SK-N-SH (cell line): ENCODE measurements at regions not wholly inside any gene's neighbourhood (a gene's known extent, or its start where the extent isn't known, plus 50 kb on each side); places are given as distances from the start of the nearest gene placed in this dataset.
A peak's percentile ranks its signal among the peaks of the same experiment; 100 is the strongest.

ENCODE experiments used
- CTCF ChIA-PET: fragments of 300-600, 350-600 bp; formaldehyde crosslinking; extraction: SDS; loops from one replicate; lab custom pipeline; 2021; lab: Yijun Ruan, JAX
- POLR2A ChIA-PET: fragments of 350-600 bp; sonication (Branson Sonifier 250); formaldehyde crosslinking; extraction: SDS; loops from one replicate; lab custom pipeline; 2020; ENCODE audit warnings: antibody characterized with exemption, inconsistent platforms; lab: Yijun Ruan, JAX
- DNase-seq: peaks from one replicate; pipeline ENCODE4 v3.0.0; 2012
- H2AFZ ChIP-seq: fragments of 200-600 bp; sonication (generic); 2 replicates; pipeline ENCODE4 v1.8.1; 2016; ENCODE audit warnings: antibody characterized with exemption, mild to moderate bottlenecking, low read depth
- H3F3A ChIP-seq: fragments of 200-600 bp; sonication (generic); replicated peaks from 2 replicates; pipeline ENCODE3; 2016; ENCODE audit warnings: antibody characterized with exemption, mild to moderate bottlenecking; ENCODE audit not compliant: insufficient read depth
- H3K27ac ChIP-seq, 2 experiments: fragments of 200-500 bp in 1 of 2; fragments of 200-600 bp in 1 of 2; sonication (Bioruptor generic) in 1 of 2; sonication (generic), shearing (Covaris generic) in 1 of 2; 2 replicates each; pipeline versions ENCODE4 v1.5.1 to v1.6.1; 2014 to 2016; ENCODE audit warnings: low read depth in 2 of 2, inconsistent platforms in 1 of 2, low read length in 1 of 2, mild to moderate bottlenecking in 1 of 2, mixed read lengths in 1 of 2
- H3K27me3 ChIP-seq: fragments of 200-600 bp; sonication (generic), shearing (Covaris generic); 2 replicates; pipeline ENCODE4 v1.6.1; 2016; ENCODE audit warnings: mixed run types; ENCODE audit not compliant: insufficient read depth
- H3K36me3 ChIP-seq, 2 experiments: fragments of 200-500 bp in 1 of 2; fragments of 200-600 bp in 1 of 2; sonication (Bioruptor generic) in 1 of 2; sonication (generic) in 1 of 2; replicated peaks in 1 of 2; 2 replicates each; pipeline versions ENCODE3 to v1.5.1; 2014 to 2016; ENCODE audit warnings: low read length in 1 of 2, mild to moderate bottlenecking in 1 of 2; ENCODE audit not compliant: insufficient read depth in 2 of 2, control insufficient read depth in 1 of 2
- H3K4me1 ChIP-seq, 2 experiments: fragments of 200-500 bp in 1 of 2; fragments of 200-600 bp in 1 of 2; sonication (Bioruptor generic) in 1 of 2; sonication (generic), shearing (Covaris generic) in 1 of 2; 2 replicates each; pipeline versions ENCODE4 v1.5.1 to v1.6.1; 2014 to 2016; ENCODE audit warnings: low read depth in 1 of 2, low read length in 1 of 2, mixed run types in 1 of 2; ENCODE audit not compliant: insufficient read depth in 2 of 2, control insufficient read depth in 1 of 2
- H3K4me2 ChIP-seq: fragments of 200-600 bp; sonication (generic), shearing (Covaris generic); 2 replicates; pipeline ENCODE4 v1.6.1; 2017; ENCODE audit warnings: mixed run types
- H3K4me3 ChIP-seq, 2 experiments: fragments of 200-500 bp in 1 of 2; fragments of 200-600 bp in 1 of 2; sonication (Bioruptor generic) in 1 of 2; sonication (generic), shearing (Covaris generic) in 1 of 2; 2 replicates each; pipeline versions ENCODE4 v1.5.1 to v1.8.1; 2014 to 2016; ENCODE audit warnings: low read depth in 2 of 2, inconsistent platforms in 1 of 2, low read length in 1 of 2, mild to moderate bottlenecking in 1 of 2, mixed read lengths in 1 of 2, moderate library complexity in 1 of 2
- H3K79me2 ChIP-seq: fragments of 200-600 bp; sonication (generic); 2 replicates; pipeline ENCODE4 v1.8.1; 2017; ENCODE audit warnings: mild to moderate bottlenecking; ENCODE audit not compliant: insufficient read depth
- H3K9ac ChIP-seq: fragments of 200-600 bp; sonication (generic); 2 replicates; pipeline ENCODE4 v1.6.1; 2017; ENCODE audit warnings: mixed run types
- H3K9me2 ChIP-seq: fragments of 200-600 bp; sonication (generic); 2 replicates; pipeline ENCODE4 v1.6.1; 2017; ENCODE audit warnings: mixed run types
- H3K9me3 ChIP-seq: fragments of 200-600 bp; sonication (generic); 2 replicates; pipeline ENCODE4 v1.6.1; 2017; ENCODE audit warnings: mixed run types, mild to moderate bottlenecking, moderate library complexity
- H4K20me1 ChIP-seq: fragments of 200-600 bp; sonication (generic); 2 replicates; pipeline ENCODE4 v1.6.1; 2017; ENCODE audit warnings: mild to moderate bottlenecking, mixed run types; ENCODE audit not compliant: insufficient read depth
- CHD2 ChIP-seq: fragments of 150-350 bp; IDR thresholded peaks from 2 replicates; pipeline ENCODE4 v1.6.1; 2018; ENCODE audit warnings: low read length; ENCODE audit not compliant: partially characterized antibody
- CTCF ChIP-seq: fragments of 200-600 bp; sonication (generic); IDR thresholded peaks from 2 replicates; pipeline ENCODE4 v1.6.1; 2017; ENCODE audit warnings: antibody characterized with exemption, mild to moderate bottlenecking, moderate library complexity
- ELF1 ChIP-seq: IDR thresholded peaks from 2 replicates; pipeline ENCODE4 v1.4.0; 2012
- EP300 ChIP-seq, 2 experiments: IDR thresholded peaks; 2 replicates each; pipeline versions ENCODE4 v1.4.0 to v1.6.1; 2012; ENCODE audit warnings: borderline replicate concordance in 1 of 2, low read depth in 1 of 2, low read length in 1 of 2
- EZH2phosphoT487 ChIP-seq: fragments of 200-600 bp; sonication (generic); IDR thresholded peaks from 2 replicates; pipeline ENCODE4 v1.6.1; 2017; ENCODE audit warnings: low read depth, mixed run types, mild to moderate bottlenecking, antibody characterized with exemption, moderate library complexity, borderline replicate concordance
- FOSL2 ChIP-seq: IDR thresholded peaks from 2 replicates; pipeline ENCODE4 v1.4.0; 2012; ENCODE audit warnings: low read depth, mild to moderate bottlenecking, moderate library complexity, borderline replicate concordance
- FOXJ3 ChIP-seq: sonication (generic); formaldehyde crosslinking; IDR thresholded peaks from 2 replicates; pipeline ENCODE4 v1.5.1; 2020; ENCODE audit warnings: mild to moderate bottlenecking, missing genetic modification reagents
- GATA2 ChIP-seq: sonication (generic); formaldehyde crosslinking; IDR thresholded peaks from 2 replicates; pipeline ENCODE4 v1.5.0; 2020; ENCODE audit warnings: mild to moderate bottlenecking, missing genetic modification reagents
- IRF3 ChIP-seq: fragments of 150-350 bp; IDR thresholded peaks from 2 replicates; pipeline ENCODE4 v1.6.1; 2016; ENCODE audit warnings: mild to moderate bottlenecking, low read depth, low read length
- JUND ChIP-seq: IDR thresholded peaks from 2 replicates; pipeline ENCODE4 v1.4.0; 2012
- MEF2A ChIP-seq: IDR thresholded peaks from 2 replicates; pipeline ENCODE4 v1.4.0; 2012; ENCODE audit warnings: low read depth, borderline replicate concordance
- MXI1 ChIP-seq: IDR thresholded peaks from 2 replicates; pipeline ENCODE4 v1.6.1; 2012; ENCODE audit warnings: mild to moderate bottlenecking, low read depth, low read length, improper control_type of control experiment
- NRF1 ChIP-seq: IDR thresholded peaks from 2 replicates; pipeline ENCODE4 v1.6.1; 2012; ENCODE audit warnings: low read depth, mild to moderate bottlenecking, low read length
- PBX3 ChIP-seq: IDR thresholded peaks from 2 replicates; pipeline ENCODE4; 2012
- POLR2AphosphoS5 ChIP-seq: IDR thresholded peaks from 2 replicates; pipeline ENCODE4 v1.6.1; 2012; ENCODE audit warnings: low read depth, low read length
- RAD21 ChIP-seq: IDR thresholded peaks from 2 replicates; pipeline ENCODE4 v1.6.1; 2012; ENCODE audit warnings: mild to moderate bottlenecking, low read length
- RCOR1 ChIP-seq: fragments of 150-350 bp; IDR thresholded peaks from 2 replicates; pipeline ENCODE4 v1.6.1; 2017; ENCODE audit warnings: antibody characterized with exemption, low read length
- RFX5 ChIP-seq: IDR thresholded peaks from 2 replicates; pipeline ENCODE4 v1.6.1; 2012; ENCODE audit warnings: mild to moderate bottlenecking, improper control_type of control experiment, low read length
- RXRA ChIP-seq: IDR thresholded peaks from 2 replicates; pipeline ENCODE4 v1.4.0; 2012; ENCODE audit warnings: low read depth, mild to moderate bottlenecking, borderline replicate concordance
- SMC3 ChIP-seq: IDR thresholded peaks from 2 replicates; pipeline ENCODE4 v1.6.1; 2012; ENCODE audit warnings: low read depth, low read length, improper control_type of control experiment
- TAF1 ChIP-seq: IDR thresholded peaks from 2 replicates; pipeline ENCODE4 v1.6.1; 2012; ENCODE audit warnings: low read depth, mild to moderate bottlenecking, low read length, moderate library complexity, borderline replicate concordance
- TCF12 ChIP-seq: IDR thresholded peaks from 2 replicates; pipeline ENCODE4 v1.4.0; 2012
- TEAD4 ChIP-seq: IDR thresholded peaks from 2 replicates; pipeline ENCODE4 v1.4.0; 2012; ENCODE audit warnings: mild to moderate bottlenecking, borderline replicate concordance; ENCODE audit not compliant: insufficient read depth
- USF1 ChIP-seq: IDR thresholded peaks from 2 replicates; pipeline ENCODE4 v1.4.0; 2012; ENCODE audit warnings: low read depth, borderline replicate concordance
- YY1 ChIP-seq: IDR thresholded peaks from 2 replicates; pipeline ENCODE4 v1.4.0; 2012; ENCODE audit warnings: low read depth, mild to moderate bottlenecking
- ZBTB33 ChIP-seq: IDR thresholded peaks from 2 replicates; pipeline ENCODE4 v1.4.0; 2012; ENCODE audit warnings: low read depth, borderline replicate concordance
- WGBS: methylation state at CpG from one replicate; pipeline ENCODE4 v1.1.6; 2017; ENCODE audit warnings: low lambda C conversion rate; 5-methylcytosine and 5-hydroxymethylcytosine counted together

GRCh38 chr4:42309361-42310260, 87.7 kb upstream of the SHISA3 start:
- peak; percentile 70 for DNase-seq
- ChIA-PET POLR2A (no interaction called here), CTCF (interaction anchor here (1.0 to 1.3 kb wide), 3 partner anchors 44 to 210 kb away, joined by 3 to 4 read pairs (median 4); no protein-coding TSS in a partner anchor)
- no peaks in the 10 kb centered on the region for H3K36me3 ChIP-seq
- no peaks in the 10 kb centered on the region for H4K20me1 ChIP-seq
- H3K4me2 ChIP-seq = no peak overlapping the region
- no peak overlapping the region for H3K4me3 ChIP-seq
- no peaks in the 10 kb centered on the region for H3F3A ChIP-seq
- WGBS = 23% methylated on average over 9 of the region's 9 CpGs
- H3K27ac ChIP-seq = peak overlapping the region in 1 of 2 experiments; percentile 100; a peak in 3 of 4 replicates
- no peaks in the 10 kb centered on the region for H3K79me2 ChIP-seq
- H3K27me3 ChIP-seq = no peaks in the 10 kb centered on the region
- no peak overlapping the region for H3K9ac ChIP-seq
- no peaks in the 10 kb centered on the region for H3K9me2 ChIP-seq
- peaks cover 0 to 57% of the 10 kb centered on the region in 2 experiments; a peak in 2 of 4 replicates for H3K4me1 ChIP-seq
- no peaks in the 10 kb centered on the region for H3K9me3 ChIP-seq
- H2AFZ ChIP-seq = no peak overlapping the region
- TF ChIP-seq IRF3 = no peak
- no peak for TF ChIP-seq TAF1
- peak; percentile 92 for TF ChIP-seq CHD2
- peak in 1 of 2 experiments; percentile 99; a peak in 2 of 4 replicates for TF ChIP-seq EP300 (IDR thresholded peaks at IDR 0.05; ENCODE audit: borderline replicate concordance in 1 of 2, low read depth in 1 of 2, low read length in 1 of 2)
- no peak for TF ChIP-seq FOSL2
- TF ChIP-seq ELF1 = no peak
- no peak for TF ChIP-seq YY1
- peak; percentile 52; the same call in 1 of the 2 replicates for TF ChIP-seq POLR2AphosphoS5
- peak; percentile 15; the same call in 1 of the 2 replicates for TF ChIP-seq RAD21
- TF ChIP-seq MEF2A = no peak
- no peak for TF ChIP-seq NRF1
- 0 out of 2 replicates have a peak, but pooled peaks have one; percentile 22 for TF ChIP-seq PBX3
- peak; percentile 91 for TF ChIP-seq FOXJ3 (CRISPR knock-in tag)
- TF ChIP-seq RCOR1 = peak; percentile 88; the same call in 1 of the 2 replicates
- no peak for TF ChIP-seq SMC3
- TF ChIP-seq TCF12 = peak; percentile 73
- TF ChIP-seq USF1 = no peak
- TF ChIP-seq GATA2 (CRISPR knock-in tag) = peak; percentile 74
- TF ChIP-seq EZH2phosphoT487 = no peak
- no peak for TF ChIP-seq JUND
- TF ChIP-seq ZBTB33 = no peak
- 0 out of 2 replicates have a peak, but pooled peaks have one; percentile 33 for TF ChIP-seq TEAD4
- no peak for TF ChIP-seq CTCF
- TF ChIP-seq RFX5 = no peak
- no peak for TF ChIP-seq MXI1
- no peak for TF ChIP-seq RXRA
